ENCODE measurements at regions not wholly inside any gene's neighbourhood (a gene's known extent, or its start where the extent isn't known, plus 50 kb on each side); places are given as distances from the start of the nearest gene placed in this dataset.

GRCh38 chr13:40434516-40435397, 231.7 kb downstream of the FOXO1 start:
- TF ChIP-seq, protein P1, sequence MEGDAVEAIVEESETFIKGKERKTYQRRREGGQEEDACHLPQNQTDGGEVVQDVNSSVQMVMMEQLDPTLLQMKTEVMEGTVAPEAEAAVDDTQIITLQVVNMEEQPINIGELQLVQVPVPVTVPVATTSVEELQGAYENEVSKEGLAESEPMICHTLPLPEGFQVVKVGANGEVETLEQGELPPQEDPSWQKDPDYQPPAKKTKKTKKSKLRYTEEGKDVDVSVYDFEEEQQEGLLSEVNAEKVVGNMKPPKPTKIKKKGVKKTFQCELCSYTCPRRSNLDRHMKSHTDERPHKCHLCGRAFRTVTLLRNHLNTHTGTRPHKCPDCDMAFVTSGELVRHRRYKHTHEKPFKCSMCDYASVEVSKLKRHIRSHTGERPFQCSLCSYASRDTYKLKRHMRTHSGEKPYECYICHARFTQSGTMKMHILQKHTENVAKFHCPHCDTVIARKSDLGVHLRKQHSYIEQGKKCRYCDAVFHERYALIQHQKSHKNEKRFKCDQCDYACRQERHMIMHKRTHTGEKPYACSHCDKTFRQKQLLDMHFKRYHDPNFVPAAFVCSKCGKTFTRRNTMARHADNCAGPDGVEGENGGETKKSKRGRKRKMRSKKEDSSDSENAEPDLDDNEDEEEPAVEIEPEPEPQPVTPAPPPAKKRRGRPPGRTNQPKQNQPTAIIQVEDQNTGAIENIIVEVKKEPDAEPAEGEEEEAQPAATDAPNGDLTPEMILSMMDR (IDR thresholded peaks at IDR 0.05) = no peak
- no peaks in the 10 kb centered on the region for H3K9me3 ChIP-seq
- no peak overlapping the region for H3K4me3 ChIP-seq
- H3K27me3 ChIP-seq = no peaks in the 10 kb centered on the region
- intact Hi-C loops (cut with DNase I) = no loop called here
- ATAC-seq (peak in 1 of 8 donors; percentile 18), DNase-seq (no peak)
- H3K27ac ChIP-seq = no peak overlapping the region
- 91% methylated on average over 4 of the region's 4 CpGs for WGBS, 2 donors
- H3K4me1 ChIP-seq = peaks cover 6 to 42% (median 31%) of the 10 kb centered on the region in 9 donors
- H3K36me3 ChIP-seq = no peaks in the 10 kb centered on the region

GRCh38 chr13:40438022-40438680, 228.3 kb downstream of the FOXO1 start:
- DNase-seq (no peak), ATAC-seq (no peak)
- H3K9me3 ChIP-seq = no peaks in the 10 kb centered on the region
- no peaks in the 10 kb centered on the region for H3K36me3 ChIP-seq
- H3K27ac ChIP-seq = peak overlapping the region in 9 of 10 donors; percentile 15 to 80 (median 68)
- intact Hi-C loops (cut with DNase I) = no loop called here
- no peaks in the 10 kb centered on the region for H3K27me3 ChIP-seq
- peak overlapping the region in 1 of 10 donors; percentile 0 for H3K4me3 ChIP-seq
- TF ChIP-seq, protein P1 (IDR thresholded peaks at IDR 0.05) = no peak
- peaks cover 21 to 58% (median 51%) of the 10 kb centered on the region in 9 donors for H3K4me1 ChIP-seq
- WGBS, 2 donors = 68 to 73% methylated on average over 6 of the region's 6 CpGs

GRCh38 chr13:40438999-40439797, 227.2 kb downstream of the FOXO1 start:
- intact Hi-C loops (cut with DNase I) = no loop called here
- TF ChIP-seq, protein P1 (IDR thresholded peaks at IDR 0.05) = no peak
- ATAC-seq = peak in 7 of 8 donors; percentile 5 to 73 (median 46)
- H3K27me3 ChIP-seq = no peaks in the 10 kb centered on the region
- peak in 1 of 2 donors; percentile 23 for DNase-seq
- WGBS, 2 donors = 39 to 53% methylated on average over 12 of the region's 12 CpGs
- no peaks in the 10 kb centered on the region for H3K9me3 ChIP-seq
- H3K27ac ChIP-seq = peak overlapping the region in 9 of 10 donors; percentile 29 to 80 (median 68)
- H3K4me3 ChIP-seq = peak overlapping the region in 6 of 10 donors; percentile 0 to 28 (median 13)
- H3K36me3 ChIP-seq = no peaks in the 10 kb centered on the region
- H3K4me1 ChIP-seq = peaks cover 21 to 60% (median 55%) of the 10 kb centered on the region in 9 donors

DNA sequence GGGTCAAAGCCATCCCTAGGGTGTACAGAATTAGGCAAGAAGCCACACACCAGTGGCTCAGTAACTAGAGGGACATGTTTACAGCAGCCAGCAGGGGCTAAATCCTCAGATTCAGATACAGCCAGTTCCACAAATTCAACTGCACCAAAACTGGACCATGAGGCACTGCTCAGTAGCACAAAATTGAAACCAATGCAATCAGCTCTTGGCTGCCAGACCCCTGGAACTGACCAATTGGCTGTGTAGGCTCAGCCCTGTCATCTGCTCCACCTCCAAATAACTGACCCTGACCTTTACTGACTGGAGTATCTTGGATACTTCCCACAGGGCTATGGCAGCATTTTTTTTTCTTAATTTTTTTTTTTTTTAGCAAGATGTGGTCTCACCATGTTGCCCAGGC, 226.5 kb downstream of the FOXO1 start:
- Histone ChIP-seq H3K9me3 (no peaks in the 10 kb centered on the region), H3K27me3 (no peaks in the 10 kb centered on the region), H3K27ac (peak overlapping the region in 9 of 10 donors; percentile 29 to 80 (median 68)), H3K4me1 (peaks cover 21 to 67% (median 62%) of the 10 kb centered on the region in 9 donors), H3K36me3 (no peaks in the 10 kb centered on the region), H3K4me3 (no peak overlapping the region)
- ATAC-seq (peak; percentile 18 to 73 (median 44)), DNase-seq (peak in 1 of 2 donors; percentile 45)
- intact Hi-C loops (cut with DNase I) = loop anchor here in 3 of 10 donors (5.0 to 10.0 kb wide), 3 partner anchors 33 to 227 kb away; partner anchors contain the start of gene FOXO1 (in 3 of the 3)
- TF ChIP-seq, protein P1 (IDR thresholded peaks at IDR 0.05) = no peak

Data from heart right ventricle (tissue), 16 donors.